22Rv1 (cell line): ENCODE measurements at regions not wholly inside any gene's neighbourhood (a gene's known extent, or its start where the extent isn't known, plus 50 kb on each side); places are given as distances from the start of the nearest gene placed in this dataset.

Source experiments
- CTCF ChIP-seq: fragments of 450-650 bp; IDR thresholded peaks from 2 replicates; pipeline ENCODE4 v1.5.1; 2017; ENCODE audit warnings: mild to moderate bottlenecking
- ZFX ChIP-seq: fragments of 450-650 bp; IDR thresholded peaks from 2 replicates; pipeline ENCODE4 v1.6.1; 2017; ENCODE audit warnings: antibody characterized with exemption, borderline replicate concordance

- TF ChIP-seq CTCF (no peak), ZFX (no peak)
Observed at GRCh38 chr9:80410106-80410505, 838.3 kb downstream of the TLE4 start.
